HPDE6-E6E7 (cell line): ENCODE measurements at regions not wholly inside any gene's neighbourhood (a gene's known extent, or its start where the extent isn't known, plus 50 kb on each side); places are given as distances from the start of the nearest gene placed in this dataset.

Experiments used
- DNase-seq: peaks from one replicate; pipeline ENCODE4 v3.0.0; 2011; ENCODE audit warnings: missing footprints; ENCODE audit errors: extremely low spot score

DNA sequence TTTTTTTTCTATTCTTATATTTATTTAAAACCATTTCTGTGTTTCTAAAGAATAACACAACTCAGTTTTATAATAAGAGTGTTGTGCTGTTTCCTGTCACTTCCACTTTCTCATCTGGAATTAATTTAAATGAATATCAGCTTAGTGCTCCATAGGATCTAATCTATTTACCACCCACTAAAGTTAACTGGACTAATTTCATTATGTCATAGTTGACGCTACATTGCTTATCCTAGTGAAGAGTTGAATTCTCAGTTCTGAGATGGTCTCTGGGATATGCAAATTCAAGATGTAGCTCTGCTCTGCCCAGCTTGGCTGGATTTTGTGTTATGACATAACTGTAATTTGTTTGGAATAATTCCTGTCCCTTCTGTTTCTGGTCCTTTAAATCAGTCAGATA is 380.1 kb downstream of the METTL15 start:
- DNase-seq = no peak

DNA sequence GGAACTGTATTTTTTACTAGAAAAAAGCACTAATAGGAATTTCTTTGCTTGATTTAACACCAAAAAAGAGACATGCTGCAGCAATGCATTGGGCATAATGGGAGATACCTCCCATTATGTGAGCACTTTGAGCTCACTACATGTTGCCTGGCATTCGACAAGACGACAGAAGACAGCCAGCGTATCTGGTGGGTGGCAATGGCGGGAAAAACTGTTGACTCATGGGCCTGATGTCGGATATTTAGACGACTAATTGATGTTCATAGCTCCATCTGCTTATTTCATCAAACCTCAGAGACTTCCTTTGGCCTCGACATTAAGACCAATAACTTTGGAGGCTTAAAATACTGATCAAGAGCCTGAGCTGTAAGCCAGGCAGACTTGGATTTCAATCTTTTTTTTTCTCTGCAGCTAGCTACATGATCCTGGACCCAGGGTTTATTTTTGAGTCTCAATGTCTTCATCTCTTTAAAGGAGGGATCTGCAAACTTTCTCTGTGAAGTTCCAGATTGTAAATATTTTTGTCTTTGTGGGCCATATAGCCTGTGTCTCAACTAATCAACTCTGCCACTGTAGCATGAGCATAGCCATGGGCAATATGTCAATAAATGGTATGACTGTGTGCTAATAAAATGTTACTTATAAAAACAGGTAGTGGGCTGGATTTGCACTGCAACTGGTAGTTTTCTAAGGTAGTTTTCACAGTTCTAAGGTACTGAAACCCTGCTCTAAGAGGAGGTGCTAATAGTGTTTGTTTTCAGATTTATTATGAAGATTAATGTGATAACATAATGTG is 375.1 kb downstream of the METTL15 start:
- no peak for DNase-seq

DNA sequence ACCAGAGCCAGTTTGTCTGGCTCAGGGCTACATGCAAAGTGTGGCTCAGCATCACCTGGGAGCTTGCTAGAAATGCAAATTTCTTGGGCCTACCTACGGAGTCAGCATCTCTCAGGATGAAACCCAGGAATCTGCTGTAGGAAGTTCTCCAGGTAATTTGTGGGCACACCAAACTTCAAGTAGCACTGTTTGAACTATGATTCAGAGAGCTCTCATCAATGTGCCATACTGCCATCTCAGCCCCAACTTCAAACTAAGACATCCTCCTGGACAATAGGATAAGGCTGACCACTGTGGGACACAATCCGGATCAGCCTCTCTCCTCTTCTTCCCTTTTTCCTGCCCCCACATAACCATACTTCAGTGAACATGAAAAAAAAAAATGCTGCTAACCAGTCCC is 374.5 kb downstream of the METTL15 start:
- no peak for DNase-seq

DNA sequence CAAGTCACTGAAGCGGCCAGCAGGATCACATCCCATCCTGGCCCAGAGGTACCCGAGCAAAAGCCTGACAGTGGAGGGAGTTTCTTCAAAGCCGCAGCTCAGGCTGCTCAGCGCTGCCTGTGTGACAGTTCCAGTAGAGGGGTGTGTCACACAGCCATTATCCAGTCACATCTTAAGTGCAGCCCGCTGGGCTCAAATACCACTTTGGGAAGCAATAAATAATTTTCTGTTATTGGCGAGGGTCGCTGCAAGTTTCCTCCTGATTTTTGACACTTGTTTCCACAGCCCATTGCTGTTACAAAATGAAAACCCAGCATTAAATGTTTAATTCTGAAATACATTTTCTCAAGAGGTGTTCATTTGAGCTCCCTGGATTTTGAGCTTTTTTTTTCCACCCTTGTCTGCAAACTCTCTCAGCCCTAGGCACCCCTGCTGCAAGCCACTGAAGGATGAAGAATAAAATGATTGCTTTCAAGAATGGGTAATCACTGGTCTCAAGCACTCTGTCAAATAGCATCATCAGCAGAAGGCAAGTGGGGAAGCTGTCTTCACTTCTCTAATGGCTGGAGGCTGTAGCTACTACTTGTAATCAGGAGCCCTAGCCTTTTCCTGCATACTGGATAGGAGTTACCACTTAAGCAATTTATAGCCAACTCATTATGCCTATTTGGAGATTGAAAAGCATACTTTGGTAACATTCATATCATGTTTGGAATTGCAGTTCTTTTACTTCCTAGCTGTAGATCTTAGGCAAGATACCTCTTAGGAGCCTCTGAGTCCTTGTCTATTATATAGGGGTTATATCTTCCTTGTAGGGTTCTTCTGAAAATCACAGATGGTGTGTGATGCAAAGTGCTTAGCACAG is 373.7 kb downstream of the METTL15 start:
- no peak for DNase-seq

DNA sequence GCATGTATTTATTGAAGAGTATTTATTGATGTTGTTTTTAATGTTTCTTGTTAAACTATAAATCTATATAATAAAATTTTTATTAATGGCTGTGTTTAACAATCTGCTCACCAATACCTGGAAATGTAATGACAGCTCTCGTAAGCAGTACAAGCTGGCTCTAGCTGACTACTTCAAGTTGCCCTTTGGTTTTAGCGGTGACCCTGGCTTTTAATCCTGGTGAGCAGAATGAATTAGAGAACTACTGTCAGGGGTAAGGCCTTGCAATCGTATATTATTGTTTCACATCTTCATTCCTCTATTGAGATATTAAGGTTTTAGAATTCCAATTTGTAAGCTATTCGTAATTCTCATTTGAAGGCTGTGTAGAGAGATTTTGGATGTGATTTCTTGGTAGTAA is 372.2 kb downstream of the METTL15 start:
- DNase-seq = no peak

DNA sequence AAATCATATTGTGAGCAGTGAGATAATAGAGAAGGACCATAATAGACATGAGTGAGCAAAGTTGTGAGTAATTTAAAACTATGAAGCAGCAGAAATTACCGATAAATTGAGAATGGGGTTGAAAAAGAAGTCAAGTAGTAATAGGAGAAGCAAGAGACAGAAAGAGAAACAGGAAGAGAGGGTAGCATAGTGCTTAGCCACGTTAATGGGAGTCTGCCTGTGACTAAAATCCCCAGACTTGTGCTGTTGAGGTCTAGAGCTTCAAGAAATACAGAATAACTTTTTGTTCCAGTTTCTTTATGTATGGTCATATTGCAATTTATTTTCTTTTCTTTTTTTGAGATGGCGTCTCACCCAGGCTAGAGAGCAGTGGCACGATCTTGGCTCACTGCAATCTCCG is 368.7 kb downstream of the METTL15 start:
- no peak for DNase-seq

DNA sequence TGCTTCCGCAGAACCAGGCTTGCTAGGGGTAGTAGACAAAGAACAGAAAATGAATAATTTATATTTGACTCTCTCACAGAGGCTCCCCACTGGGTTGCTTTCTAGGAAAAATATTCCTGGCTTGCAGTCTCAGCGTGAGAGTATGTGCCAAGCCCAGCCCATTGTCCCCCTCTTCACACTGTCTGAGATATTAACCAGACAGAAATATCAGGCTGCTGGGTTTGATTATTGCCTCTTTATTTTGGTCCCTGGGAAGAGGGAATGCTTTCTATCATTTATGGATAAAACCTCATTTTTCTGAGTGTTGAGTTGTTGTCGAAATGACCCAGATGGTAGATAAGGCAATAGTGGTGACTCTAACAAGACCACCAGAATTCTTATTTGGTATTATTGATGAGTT is 367.9 kb downstream of the METTL15 start:
- DNase-seq = no peak

DNA sequence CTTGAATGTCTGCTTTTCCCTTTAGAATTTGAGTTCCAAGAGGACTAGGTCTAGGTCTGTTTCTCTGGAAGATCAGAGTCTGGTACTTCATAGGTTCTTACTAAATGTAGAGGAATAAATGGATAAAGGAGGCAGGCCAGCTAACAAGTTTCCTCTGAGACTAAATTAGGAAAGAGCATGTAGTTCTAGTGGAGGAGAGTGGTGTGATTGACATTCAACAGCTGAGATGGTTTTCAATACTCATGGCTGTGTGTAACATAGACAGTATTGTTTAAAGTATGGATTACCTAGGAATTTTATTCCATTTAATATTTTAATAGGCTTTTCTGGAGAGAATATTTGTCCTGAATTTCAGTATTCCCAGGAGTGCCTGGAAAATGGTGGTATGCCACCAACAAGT is 364.7 kb downstream of the METTL15 start:
- no peak for DNase-seq

DNA sequence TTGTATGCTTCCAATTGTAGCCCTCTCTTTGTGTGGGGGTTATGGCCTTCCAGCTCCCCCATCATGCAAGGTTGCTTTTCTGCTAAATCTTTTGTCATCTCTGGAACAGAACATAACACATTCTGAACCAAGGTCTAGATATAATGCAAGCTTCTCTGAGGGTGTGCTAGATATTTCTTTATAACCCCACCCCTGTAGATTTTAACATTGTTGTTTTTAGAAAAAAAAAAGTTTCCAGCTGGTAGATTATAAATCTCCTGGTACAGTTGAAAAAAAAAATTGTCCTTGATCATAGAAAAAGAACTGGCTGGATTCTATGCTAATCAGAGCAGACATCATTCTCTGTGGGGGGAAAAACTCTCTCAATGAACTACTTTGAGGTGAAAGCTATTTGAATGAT is 363.3 kb downstream of the METTL15 start:
- no peak for DNase-seq

DNA sequence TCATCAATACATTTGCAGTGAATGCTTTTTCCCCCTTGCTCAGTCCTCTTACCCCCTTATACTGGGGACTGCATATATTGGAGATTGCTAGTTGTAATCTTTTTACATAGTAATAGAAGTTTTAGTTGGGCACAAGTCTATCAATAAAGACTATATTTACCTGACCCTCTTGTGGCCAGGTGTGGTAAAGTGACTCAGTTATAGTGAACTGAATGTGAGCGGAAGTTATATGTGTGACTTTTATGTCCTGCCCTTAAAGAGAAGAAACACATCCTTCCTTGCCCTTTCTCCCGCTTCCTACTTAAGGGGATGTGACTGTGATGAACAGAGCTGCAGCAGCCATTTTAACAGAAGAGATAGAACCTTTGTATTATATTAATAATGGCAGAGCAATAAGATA is 362.0 kb downstream of the METTL15 start:
- no peak for DNase-seq

DNA sequence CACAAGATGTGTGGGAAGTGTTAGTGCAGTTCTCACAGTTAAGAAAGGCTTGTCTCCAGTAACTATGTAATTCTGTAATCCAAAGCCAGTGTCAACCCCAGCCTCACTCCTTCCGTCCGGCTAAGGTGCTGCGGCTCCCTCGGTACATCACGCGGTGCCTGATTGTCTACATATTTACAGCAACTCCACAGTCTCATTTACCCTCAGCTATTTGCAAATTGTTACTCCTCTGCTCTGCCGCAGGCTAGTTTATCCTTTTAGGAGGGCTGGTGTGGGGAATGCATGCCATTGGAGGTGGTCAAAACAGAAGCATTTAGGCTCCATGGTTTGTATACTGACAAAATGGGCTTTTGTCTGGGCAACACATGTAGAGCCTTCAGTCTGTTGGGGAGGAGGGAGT is 358.3 kb downstream of the METTL15 start:
- no peak for DNase-seq

DNA sequence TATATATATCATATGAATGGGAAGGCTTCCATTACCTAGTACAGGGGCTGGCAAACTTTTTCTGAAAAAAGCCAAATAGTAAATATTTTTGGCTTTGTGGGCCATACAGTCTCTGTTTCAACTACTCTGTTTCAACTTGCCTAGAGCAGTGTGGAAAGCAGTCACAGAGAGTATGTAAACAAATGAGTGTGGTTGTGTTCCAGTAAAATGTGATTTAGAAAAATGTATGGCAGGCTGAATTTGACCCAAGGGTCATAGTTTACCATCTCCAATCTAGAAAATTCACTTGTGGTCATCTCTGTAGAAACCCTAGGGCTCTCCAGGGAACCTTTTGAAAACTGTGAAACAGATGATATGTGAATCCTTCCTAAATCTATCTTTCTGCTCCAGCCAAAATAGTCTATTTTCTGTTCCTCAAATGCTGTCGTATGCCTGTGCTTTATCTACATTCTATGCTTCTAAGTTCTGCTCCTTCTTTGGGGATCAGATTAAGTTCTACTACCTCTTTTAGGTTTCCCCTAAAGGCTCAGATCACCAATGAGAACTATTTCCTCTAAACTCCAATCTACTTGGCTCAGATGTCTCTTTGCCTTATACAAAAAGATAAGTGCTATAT is 356.2 kb downstream of the METTL15 start:
- DNase-seq = no peak

DNA sequence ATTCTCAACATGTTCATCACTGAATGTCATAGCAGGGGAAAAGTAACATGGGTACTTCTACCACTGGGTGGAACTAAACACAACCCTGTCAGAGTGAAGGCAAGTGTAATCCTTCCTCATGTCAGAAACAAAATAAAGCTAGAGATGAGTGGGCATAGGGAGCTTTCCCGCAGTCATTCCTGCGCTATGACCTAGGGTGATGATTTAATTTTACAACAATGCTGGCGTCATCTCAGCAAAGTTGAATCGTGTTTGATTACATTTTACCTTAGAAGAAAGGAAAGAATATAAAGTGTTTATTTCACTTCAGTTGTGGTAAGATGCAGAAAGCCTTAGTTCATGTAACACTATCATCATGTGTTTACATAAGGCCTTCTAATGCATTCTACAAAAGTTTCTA is 355.6 kb downstream of the METTL15 start:
- no peak for DNase-seq

DNA sequence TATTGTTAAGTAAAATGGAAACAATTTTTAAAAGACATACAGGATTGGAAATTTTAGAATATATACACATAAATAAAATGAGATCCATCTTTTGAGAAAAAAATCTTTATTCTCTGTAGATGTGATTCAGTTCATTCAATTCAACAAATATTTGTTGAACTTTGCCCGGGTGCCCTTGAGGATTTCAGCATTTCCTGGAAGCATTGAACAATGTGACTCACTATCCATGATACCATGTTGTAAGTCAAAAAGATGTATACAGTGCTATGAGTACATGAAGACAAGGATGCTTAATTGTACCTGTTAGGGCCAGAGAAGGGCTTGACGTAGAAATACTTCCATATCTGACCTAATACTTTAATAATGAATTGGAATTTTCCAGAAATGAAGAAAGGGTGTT is 353.7 kb downstream of the METTL15 start:
- no peak for DNase-seq

DNA sequence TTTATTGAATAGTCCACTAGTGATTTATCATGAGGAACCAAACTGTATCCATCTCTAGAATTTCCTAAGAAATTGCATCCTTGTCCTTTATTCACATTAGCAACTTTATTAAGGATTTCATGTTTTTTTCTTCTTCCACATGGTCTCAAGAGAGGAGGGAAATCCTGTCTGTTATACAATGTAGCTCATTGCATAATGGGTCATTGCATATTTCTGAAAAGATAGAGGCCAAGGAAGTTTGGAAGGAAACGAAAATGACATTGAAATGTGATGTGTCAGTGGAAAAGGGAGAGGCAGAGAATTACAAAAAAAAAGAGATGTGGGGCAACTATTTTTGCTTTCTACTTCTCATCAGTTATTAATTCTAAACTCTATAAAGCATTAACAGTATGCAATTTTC is 353.1 kb downstream of the METTL15 start:
- no peak for DNase-seq

DNA sequence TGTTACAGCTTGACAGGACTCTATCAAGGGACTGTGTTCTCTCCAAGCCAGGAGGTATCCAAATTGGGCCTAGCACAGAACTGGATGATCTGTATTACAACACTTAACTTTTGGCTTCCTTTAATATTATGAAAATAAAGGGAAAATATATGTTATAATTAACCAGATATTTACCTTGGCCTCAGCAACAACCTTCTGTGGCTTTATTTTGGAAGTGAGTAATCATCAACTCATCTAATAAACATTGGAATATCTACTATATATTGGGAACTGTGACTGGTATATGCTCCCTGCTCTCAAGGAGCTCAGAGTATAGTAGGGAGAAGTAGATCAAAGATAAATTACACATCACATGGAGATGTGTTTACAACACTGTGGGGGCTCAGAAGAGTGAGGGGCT is 352.2 kb downstream of the METTL15 start:
- DNase-seq = no peak

DNA sequence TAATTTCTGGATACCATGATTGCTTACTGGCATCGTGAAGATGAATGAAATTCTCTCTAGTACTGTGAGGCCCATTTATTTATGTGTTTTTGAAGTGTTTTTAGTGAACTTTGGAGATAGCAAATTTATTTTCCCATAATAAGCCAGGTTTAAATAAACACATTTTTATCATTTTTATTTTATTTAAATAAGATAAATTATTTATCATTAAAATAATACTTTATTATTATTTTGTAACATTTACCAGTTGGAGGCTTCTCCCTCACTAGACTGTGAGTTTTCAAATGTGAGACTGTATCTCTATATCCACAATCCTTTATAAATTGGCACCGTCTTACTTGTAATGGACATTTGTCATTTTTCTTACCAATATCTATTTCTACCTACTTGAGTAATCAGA is 351.7 kb downstream of the METTL15 start:
- DNase-seq = no peak

DNA sequence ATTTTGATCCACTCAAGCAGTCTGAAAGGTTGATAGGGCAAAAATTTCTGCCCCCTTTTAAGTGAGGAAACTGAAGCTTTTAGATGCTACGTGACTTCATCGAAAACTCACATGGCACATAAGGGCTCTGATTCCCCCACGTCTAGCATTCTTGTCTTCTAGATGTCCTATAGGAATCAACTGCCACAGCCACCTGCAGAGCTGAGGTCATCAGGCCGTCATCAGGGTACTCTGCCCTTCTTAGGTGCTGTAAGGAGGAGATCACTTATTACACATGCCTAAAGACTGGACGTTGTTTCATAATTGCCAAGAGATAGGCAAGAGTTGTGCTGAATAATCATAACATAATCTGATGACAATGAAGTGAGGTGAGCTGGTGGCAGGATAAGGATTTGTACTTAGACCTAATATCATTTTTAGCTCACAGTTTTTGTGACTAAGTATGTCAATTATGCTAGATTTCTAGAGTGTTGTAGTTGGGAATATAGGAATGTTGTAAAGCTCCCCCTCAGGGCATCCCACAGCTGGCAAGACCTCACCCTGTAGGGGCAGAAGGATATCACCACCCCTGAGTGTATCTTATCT is 349.4 kb downstream of the METTL15 start:
- no peak for DNase-seq

DNA sequence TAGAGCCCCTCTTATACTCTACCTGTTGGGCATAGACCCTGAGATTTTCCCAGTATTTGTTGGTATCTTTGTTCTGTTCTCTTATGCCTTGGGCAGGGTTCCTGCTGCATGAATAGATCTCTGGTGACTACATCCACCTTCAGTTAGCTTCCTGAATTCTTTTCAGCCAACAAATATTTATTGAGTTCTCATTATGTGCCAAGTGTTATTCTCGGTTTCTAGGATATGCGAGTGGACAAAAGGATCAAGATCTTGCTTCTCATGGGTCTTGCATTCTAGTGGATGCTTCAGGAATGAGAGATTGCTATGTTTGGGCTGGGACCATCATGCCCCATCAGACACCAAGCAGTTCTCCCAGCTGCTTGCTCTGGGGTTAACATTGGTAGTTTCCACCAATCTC is 340.0 kb downstream of the METTL15 start:
- no peak for DNase-seq

DNA sequence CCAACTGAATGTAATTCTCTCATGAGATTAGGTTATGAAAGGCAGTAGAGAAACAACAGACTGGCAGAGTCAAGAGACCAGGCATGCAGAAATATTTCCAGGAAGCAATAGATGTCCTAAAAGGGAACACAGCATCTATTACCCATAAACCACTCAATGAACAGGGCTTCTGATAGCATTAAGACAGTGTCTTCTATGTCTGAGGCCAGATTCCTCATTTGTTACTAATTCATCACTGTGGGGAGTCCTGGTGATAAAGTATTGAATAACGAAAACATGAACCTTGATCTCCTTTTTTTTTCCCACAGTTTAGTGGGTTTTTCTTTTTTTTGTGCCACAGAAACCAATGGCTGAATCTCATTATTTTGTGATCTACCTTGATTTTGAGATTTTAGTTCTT is 339.0 kb downstream of the METTL15 start:
- DNase-seq = no peak

DNA sequence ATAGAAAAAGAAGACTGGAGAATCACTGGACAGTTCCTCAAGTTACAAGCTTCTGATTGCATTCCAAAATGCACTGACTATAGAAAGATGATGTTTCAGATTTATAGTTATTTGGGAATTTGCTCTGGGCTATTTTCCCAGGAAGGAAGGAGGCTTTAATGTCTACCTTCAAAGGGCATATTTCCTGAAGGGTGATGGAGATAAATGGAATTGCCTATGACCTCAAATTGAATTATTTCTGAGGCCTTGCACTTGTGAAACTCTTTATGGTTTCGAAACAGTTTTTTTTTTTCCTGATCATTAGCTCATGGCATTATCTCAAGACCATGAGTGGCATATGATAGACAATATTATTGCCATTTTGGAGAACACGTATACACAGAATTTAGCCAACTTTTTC is 333.9 kb downstream of the METTL15 start:
- no peak for DNase-seq

DNA sequence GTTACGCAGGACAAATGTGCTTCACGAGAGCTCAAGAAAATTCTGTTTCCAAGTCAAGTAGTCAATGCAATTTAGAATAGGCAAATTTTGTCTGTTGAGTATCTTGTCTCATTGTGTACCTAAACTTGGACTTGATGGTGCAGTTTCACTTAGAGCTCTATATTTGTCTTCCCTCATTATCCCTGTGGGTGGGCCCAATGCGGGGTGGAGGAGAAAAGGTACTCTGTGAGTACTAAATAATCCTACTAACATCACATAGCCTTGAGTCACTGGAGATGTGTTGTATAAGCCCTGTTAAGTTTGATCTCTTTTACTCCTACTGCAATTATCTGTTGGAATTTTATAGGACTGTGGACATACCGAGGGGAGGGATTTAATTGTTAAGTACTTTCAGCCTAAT is 331.2 kb downstream of the METTL15 start:
- DNase-seq = no peak
